HepG2 (cell line): ENCODE measurements at regions not wholly inside any gene's neighbourhood (a gene's known extent, or its start where the extent isn't known, plus 50 kb on each side); places are given as distances from the start of the nearest gene placed in this dataset.

Source experiments
- ATF1 ChIP-seq: IDR thresholded peaks from 2 replicates; pipeline ENCODE4 v1.6.1; 2016; ENCODE audit warnings: mild to moderate bottlenecking, control low read depth
- BCLAF1 ChIP-seq: fragments of 450-650 bp; IDR thresholded peaks from 2 replicates; pipeline ENCODE4 v1.6.1; 2017; ENCODE audit warnings: mild to moderate bottlenecking
- CTCF ChIP-seq: sonication (generic); formaldehyde crosslinking; IDR thresholded peaks from 2 replicates; pipeline ENCODE4 v1.5.0; 2020; ENCODE audit warnings: mild to moderate bottlenecking, missing genetic modification reagents, moderate library complexity
- HDAC2 ChIP-seq: sonication (generic); formaldehyde crosslinking; IDR thresholded peaks from 2 replicates; pipeline ENCODE4 v1.4.0; 2020; ENCODE audit warnings: missing genetic modification reagents
- JDP2 ChIP-seq: sonication (generic); formaldehyde crosslinking; IDR thresholded peaks from 2 replicates; pipeline ENCODE4 v1.8.1; 2022; ENCODE audit warnings: missing genetic modification reagents, borderline replicate concordance
- MTF2 ChIP-seq: sonication (generic); formaldehyde crosslinking; IDR thresholded peaks from 2 replicates; pipeline ENCODE4 v1.5.0; 2020; ENCODE audit warnings: missing genetic modification reagents, borderline replicate concordance
- POLR2AphosphoS5 ChIP-seq: IDR thresholded peaks from 2 replicates; pipeline ENCODE4 v1.6.1; 2012; ENCODE audit warnings: low read depth, low read length
- ZNF232 ChIP-seq: sonication (generic); formaldehyde crosslinking; IDR thresholded peaks from 2 replicates; pipeline ENCODE4 v1.4.0; 2020; ENCODE audit warnings: missing genetic modification reagents, borderline replicate concordance
- ZNF274 ChIP-seq: sonication (generic); formaldehyde crosslinking; IDR thresholded peaks from 2 replicates; pipeline ENCODE4 v1.5.1; 2020; ENCODE audit warnings: mild to moderate bottlenecking, missing genetic modification reagents
- ZNF672 ChIP-seq: sonication (generic); formaldehyde crosslinking; IDR thresholded peaks from 2 replicates; pipeline ENCODE4 v1.8.1; 2022; ENCODE audit warnings: missing genetic modification reagents
- ZNF713 ChIP-seq: sonication (generic); formaldehyde crosslinking; IDR thresholded peaks from 2 replicates; pipeline ENCODE4 v1.4.0; 2020; ENCODE audit warnings: mild to moderate bottlenecking, missing genetic modification reagents

- TF ChIP-seq CTCF (CRISPR knock-in tag) = no peak
- no peak for TF ChIP-seq JDP2
- no peak for TF ChIP-seq MTF2 (CRISPR knock-in tag)
- TF ChIP-seq HDAC2 (CRISPR knock-in tag) = no peak
- TF ChIP-seq ZNF274 (CRISPR knock-in tag) = no peak
- no peak for TF ChIP-seq ZNF232 (CRISPR knock-in tag)
- TF ChIP-seq ZNF672 (CRISPR knock-in tag) = no peak
- no peak for TF ChIP-seq BCLAF1
- TF ChIP-seq POLR2AphosphoS5 = no peak
- no peak for TF ChIP-seq ZNF713
- no peak for TF ChIP-seq ATF1 (CRISPR knock-in tag)
Measured at GRCh38 chr4:137451172-137451825, 81.0 kb downstream of the PCDH18 start.
